ENCODE measurements at regions not wholly inside any gene's neighbourhood (a gene's known extent, or its start where the extent isn't known, plus 50 kb on each side); places are given as distances from the start of the nearest gene placed in this dataset.

GRCh38 chr9:117873664-117874063, 169.5 kb downstream of the TLR4 start:
- Histone ChIP-seq H3T11ph (ENCODE audit: low read length) (no peak overlapping the region), H3K9me3 (ENCODE audit: control insufficient read depth, low read depth, low read length) (no peaks in the 10 kb centered on the region), H3K56ac (ENCODE audit: insufficient read length, low read depth, low read length) (no peak overlapping the region), H3K14ac (ENCODE audit: insufficient read depth, low read length) (no peak overlapping the region), H2BK5ac (ENCODE audit: insufficient read length, low read length) (no peak overlapping the region), H2AK5ac (ENCODE audit: insufficient read length, low read length) (no peak overlapping the region), H4K5ac (ENCODE audit: insufficient read length, low read depth, low read length) (no peak overlapping the region), H3K79me2 (ENCODE audit: insufficient read depth, low read length) (no peaks in the 10 kb centered on the region), H3K27ac (ENCODE audit: insufficient read length, low read depth, low read length) (no peak overlapping the region), H3K4me1 (ENCODE audit: insufficient read depth, low read length) (no peaks in the 10 kb centered on the region), H3K79me1 (ENCODE audit: insufficient read depth, low read depth, low read length, poor library complexity, severe bottlenecking) (no peaks in the 10 kb centered on the region), H4K20me1 (ENCODE audit: control insufficient read depth, insufficient read depth, insufficient read length) (no peaks in the 10 kb centered on the region), H2AFZ (ENCODE audit: low read length) (no peak overlapping the region), H4K8ac (replicated peaks; ENCODE audit: insufficient read length, low read depth, low read length) (no peak overlapping the region), H3K23ac (ENCODE audit: insufficient read length, low read depth, low read length) (no peak overlapping the region), H2BK12ac (ENCODE audit: insufficient read length, low read depth, low read length) (no peak overlapping the region), H2BK120ac (ENCODE audit: low read depth, low read length, poor library complexity, severe bottlenecking) (no peak overlapping the region), H3K23me2 (ENCODE audit: insufficient read length, low read depth, low read length, poor library complexity, severe bottlenecking) (no peaks in the 10 kb centered on the region), H3K9ac (ENCODE audit: extremely low read depth, insufficient read length, low read length) (no peak overlapping the region), H3K4me2 (ENCODE audit: insufficient read depth, insufficient read length, low read length) (no peak overlapping the region), H2BK15ac (ENCODE audit: low read depth, low read length) (no peak overlapping the region), H3K4ac (ENCODE audit: low read depth, low read length) (no peak overlapping the region), H3K18ac (ENCODE audit: insufficient read length, low read depth, low read length) (no peak overlapping the region), H2BK20ac (ENCODE audit: low read depth, low read length, poor library complexity, severe bottlenecking) (no peak overlapping the region), H4K91ac (ENCODE audit: insufficient read length, low read depth, low read length) (no peak overlapping the region), H3K27me3 (ENCODE audit: insufficient read depth, low read length) (no peaks in the 10 kb centered on the region)
- DNase-seq: no peak
- Mint-ChIP-seq H3K9me3 (no peaks in the 10 kb centered on the region), H3K4me3 (no peak overlapping the region), H3K4me1 (peaks cover 0 to 3% of the 10 kb centered on the region in 2 experiments; a peak in 1 of 4 replicates), H3K27me3 (ENCODE audit: low read depth) (no peaks in the 10 kb centered on the region), H3K36me3 (ENCODE audit: insufficient read depth in 1 of 3, low read depth in 3 of 3) (no peaks in the 10 kb centered on the region), H3K27ac (no peak overlapping the region)
- TF ChIP-seq CTCF (conservative IDR thresholded peaks at IDR 0.05): no peak
- no CpG with 5 or more reads among the region's 5 CpGs for WGBS (ENCODE audit: extremely low coverage, insufficient read length, low lambda C conversion rate)

All from H9 (cell line).